Dedifferentiated amniotic fluid mesenchymal stem cell (primary cell): ENCODE measurements at regions not wholly inside any gene's neighbourhood (a gene's known extent, or its start where the extent isn't known, plus 50 kb on each side); places are given as distances from the start of the nearest gene placed in this dataset.

Experiments used
- DNase-seq: peaks from one replicate; pipeline ENCODE4 v3.0.0-alpha.2; 2016; ENCODE audit errors: extremely low spot score

DNA sequence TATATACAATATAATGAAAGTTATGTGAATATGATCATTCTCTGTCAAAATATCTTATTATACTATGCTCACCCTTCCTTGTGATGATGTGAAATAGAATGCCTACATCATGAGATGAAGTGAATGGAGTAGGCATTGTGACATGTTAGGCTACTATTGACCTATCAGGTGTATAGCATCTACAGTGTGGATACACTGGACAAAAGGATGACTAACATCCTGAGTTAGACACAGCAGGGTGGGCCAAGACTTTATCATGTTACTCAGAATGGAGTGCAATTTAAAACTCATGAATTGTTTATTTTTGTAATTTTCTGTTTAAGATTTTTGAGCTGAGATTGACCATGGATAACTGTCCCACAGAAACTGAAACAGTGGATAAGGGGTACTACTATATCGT lies 53.4 kb upstream of the NAV3 start:
- DNase-seq: no peak

DNA sequence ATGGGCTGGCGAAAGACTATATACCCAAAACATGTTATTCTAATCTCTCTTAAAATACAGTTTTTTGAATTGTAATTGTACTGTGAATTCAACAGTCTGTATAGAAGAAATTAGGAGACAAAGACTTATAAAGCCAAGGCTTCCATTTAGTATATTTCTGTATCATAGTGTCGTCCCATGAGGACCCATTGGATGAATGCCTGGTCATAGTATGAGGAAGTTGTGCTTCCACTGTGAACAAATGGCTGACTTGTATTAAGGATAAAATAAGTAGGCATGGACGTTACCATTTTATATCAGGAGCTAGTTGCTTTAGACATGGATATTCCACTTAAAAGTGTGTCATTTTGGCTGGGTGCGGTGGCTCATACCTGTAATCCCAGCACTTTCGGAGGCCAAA lies 55.9 kb upstream of the NAV3 start:
- no peak for DNase-seq

DNA sequence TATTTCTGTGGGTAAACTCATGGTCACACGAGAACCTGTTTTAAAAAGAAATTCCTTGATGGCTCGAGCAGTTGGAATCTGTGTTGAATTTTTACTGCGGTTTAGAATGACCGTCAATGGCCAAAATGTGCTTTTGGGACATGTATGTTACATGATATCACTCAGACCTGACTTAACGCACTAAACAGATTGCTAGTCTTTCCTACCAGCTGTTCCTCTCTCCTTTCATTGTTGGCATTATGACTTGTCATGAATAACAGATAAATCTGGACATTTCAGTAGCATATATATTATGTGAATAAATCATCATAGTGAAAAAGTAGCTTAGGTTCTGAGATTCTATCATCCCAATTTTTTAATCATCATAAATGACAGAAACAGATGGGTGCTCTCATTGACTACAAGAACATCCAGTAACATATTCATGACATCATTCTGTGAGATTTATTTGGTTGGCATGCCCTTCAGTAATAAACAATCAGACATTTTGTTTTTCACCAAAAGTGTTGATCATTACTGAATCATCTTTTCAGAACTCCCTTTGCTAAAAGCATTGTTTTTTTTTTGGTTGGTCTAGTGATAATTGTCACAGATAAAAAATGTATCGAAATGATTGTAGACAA lies 57.9 kb upstream of the NAV3 start:
- no peak for DNase-seq

- DNase-seq: no peak
These were observed 62.1 kb upstream of the NAV3 start for GRCh38 chr12:77768558-77768957.

DNA sequence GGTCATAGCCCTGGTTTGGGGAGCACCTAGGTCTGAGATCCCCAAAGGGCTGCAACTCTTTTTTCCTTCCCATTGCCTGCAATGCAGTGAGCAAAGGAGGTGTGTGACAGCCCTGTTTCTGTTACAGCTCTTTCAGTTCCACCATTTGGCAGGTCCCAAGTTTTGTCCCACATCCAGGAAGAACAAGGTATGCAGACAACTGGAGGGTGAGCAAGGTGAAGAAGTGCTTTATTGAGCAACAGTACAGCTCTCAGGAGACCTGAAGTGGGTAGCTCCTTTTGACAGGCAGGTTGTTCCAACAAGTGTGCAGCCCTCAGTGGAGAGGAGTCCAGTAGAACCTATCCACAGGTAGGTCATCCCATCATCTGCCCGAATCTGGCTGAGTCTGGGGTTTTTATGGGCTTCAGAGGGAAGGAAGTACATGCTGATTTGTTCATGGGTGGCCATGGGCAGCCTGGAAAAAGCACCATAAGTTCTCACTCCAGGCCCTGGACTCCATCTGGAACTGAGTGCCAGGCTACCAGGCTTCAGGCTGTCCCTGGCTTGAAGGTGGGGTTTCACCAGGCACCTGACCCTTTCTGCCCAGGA lies 62.8 kb upstream of the NAV3 start:
- DNase-seq: no peak

DNA sequence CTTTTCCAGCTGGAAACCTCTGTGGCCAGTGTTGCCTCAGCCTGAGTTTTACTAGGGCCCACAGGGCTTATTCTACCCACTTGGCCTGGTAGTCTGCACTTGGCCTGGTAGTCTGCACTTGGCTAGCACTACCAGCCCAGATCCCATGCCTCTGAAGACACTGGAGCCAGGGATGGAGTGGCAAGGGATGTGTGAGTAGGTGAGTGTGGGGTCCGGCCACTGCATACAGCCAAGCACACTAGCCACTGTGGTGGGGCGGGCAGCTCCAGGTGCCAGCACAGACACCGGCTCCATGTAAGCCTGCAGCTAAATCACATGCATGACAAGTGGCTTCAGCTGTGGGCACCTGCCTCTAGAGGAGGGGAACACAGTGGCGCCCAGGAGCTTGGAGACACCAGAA lies 63.4 kb upstream of the NAV3 start:
- DNase-seq: no peak

- no peak for DNase-seq
These were observed 64.5 kb upstream of the NAV3 start for GRCh38 chr12:77766224-77766623.

- no peak for DNase-seq
These were observed 69.4 kb upstream of the NAV3 start for GRCh38 chr12:77761286-77761685.

GRCh38 chr12:77760271-77761025 lies 70.2 kb upstream of the NAV3 start:
- DNase-seq: no peak

- DNase-seq: no peak
These were observed 76.6 kb upstream of the NAV3 start for GRCh38 chr12:77754086-77754485.

GRCh38 chr12:77751939-77752338 lies 78.8 kb upstream of the NAV3 start:
- peak; percentile 22 for DNase-seq

DNA sequence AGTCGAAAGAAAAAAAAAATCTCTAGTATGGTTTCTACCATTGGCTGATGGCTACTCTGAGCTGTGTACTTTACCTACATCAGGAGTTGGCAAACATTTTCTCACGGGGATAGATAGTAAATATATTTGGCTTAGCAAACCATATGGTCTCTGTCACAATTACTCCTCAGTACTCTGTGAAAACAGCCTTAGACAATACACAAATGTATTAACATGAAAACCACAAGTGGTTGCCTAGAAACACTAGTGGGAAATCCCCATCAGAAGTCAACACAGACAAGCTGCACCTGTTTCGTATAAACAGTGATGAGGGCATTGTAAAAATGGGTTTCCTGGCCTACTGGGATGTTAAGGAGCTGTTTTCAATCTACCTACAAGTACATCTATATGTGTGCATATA lies 84.6 kb upstream of the NAV3 start:
- no peak for DNase-seq

- DNase-seq: no peak
These were observed 85.1 kb upstream of the NAV3 start for GRCh38 chr12:77745624-77746023.

DNA sequence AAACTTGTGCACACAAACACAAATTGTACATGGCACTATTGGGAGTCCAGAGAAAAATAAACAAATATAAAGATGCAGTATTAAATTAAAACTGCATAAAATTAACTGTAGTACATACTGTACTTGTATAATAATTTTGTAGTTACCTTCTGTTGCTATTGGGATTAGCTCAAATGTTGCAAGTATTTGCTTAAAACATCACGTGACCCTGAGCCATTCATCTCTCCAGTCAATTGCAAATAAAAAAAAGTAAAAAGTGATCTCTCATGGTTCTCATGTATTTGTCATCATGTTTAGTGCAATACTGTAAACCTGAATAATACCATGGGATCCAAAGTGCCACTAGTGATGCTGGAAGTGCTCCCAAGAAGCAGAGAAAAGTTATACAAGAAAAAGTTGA lies 88.1 kb upstream of the NAV3 start:
- no peak for DNase-seq

- DNase-seq: no peak
These were observed 88.6 kb upstream of the NAV3 start for GRCh38 chr12:77741974-77742517.

- no peak for DNase-seq
These were observed 94.3 kb upstream of the NAV3 start for GRCh38 chr12:77736219-77736965.

GRCh38 chr12:77734214-77734883 lies 96.3 kb upstream of the NAV3 start:
- DNase-seq: peak; percentile 38

DNA sequence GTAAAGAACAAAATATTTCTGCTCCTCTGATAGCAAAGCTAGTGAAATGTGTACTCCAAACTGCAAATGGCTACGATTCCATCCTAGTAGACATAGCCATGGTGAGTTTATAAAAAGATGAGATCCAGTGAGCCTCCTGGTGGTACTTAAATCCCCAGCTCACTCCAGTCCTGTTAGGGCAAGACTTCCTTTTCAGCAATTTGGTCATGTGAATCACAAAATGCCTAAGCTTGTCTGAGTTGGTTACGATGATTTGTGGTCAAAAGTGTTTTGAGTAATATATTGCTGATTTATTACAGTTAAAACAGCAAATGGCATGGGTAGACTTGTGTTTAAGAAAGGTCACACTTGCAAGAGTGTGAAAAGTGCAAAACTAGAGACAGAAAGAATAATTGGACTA lies 102.7 kb upstream of the NAV3 start:
- DNase-seq: no peak

DNA sequence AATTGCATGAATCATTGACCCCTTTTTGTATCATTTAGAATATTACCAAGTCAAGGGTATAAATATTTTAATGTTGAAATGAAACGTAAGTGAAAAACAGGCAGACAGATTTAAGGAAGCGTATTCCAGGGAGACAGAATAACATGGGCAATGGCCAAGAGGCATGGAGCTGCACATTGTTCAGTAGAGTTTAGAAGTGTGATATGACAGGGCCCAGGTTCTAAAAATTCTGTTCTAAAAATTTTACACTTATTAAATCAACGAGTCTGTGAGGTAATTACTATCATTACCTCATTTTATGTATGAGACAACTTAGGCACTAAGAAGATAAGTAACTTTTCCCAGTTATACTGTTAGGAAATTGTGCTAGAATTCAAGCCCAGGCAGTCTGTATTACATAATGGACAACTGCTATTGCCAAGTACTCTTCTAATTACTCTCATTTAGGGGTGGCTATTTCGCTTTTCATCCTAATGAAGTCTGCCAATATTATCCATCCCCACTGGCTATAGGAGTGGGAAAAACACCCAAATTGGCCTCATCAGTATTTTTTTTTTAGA lies 103.2 kb upstream of the NAV3 start:
- no peak for DNase-seq

DNA sequence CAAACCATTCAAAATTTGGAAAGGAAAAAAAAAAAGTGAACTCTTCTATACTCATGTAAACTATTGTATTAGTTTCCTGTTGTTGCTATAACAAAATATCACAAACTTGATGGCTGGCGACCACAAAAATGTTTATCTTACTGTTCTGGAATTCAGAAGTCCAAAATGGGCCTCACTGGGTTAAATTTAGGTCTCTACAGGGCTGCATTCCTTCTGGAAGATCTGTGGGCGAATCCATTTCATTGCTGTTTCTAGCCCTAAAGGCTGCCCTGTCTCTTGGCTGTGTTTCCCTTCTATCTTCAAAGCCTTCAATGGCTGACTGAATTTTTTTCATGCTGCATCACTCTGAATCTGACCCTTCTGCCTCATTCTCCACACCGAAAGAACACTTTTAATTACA lies 105.1 kb upstream of the NAV3 start:
- peak; percentile 35 for DNase-seq

- DNase-seq: peak; percentile 36
These were observed 106.2 kb upstream of the NAV3 start for GRCh38 chr12:77724367-77724957.
